ENCODE measurements at regions not wholly inside any gene's neighbourhood (a gene's known extent, or its start where the extent isn't known, plus 50 kb on each side); places are given as distances from the start of the nearest gene placed in this dataset.

- ChIA-PET CTCF (no interaction called here), POLR2A (no interaction called here)
- H3K4me3 Mint-ChIP-seq = no peak overlapping the region
- no peaks in the 10 kb centered on the region for H3K36me3 Mint-ChIP-seq (ENCODE audit: low read depth)
- no peak overlapping the region for H3K27ac Mint-ChIP-seq
- TF ChIP-seq CTCF (IDR thresholded peaks at IDR 0.05) = no peak
- intact Hi-C loops (cut with micrococcal nuclease) = no loop called here
- no peaks in the 10 kb centered on the region for H3K27me3 Mint-ChIP-seq
- DNase-seq (no peak), ATAC-seq (no peak)
- no peaks in the 10 kb centered on the region for H3K4me1 Mint-ChIP-seq (ENCODE audit: low read depth)
- H3K9me3 Mint-ChIP-seq = no peaks in the 10 kb centered on the region
These were observed 89.2 kb upstream of the LRATD1 start for GRCh38 chr2:14543284-14543683.

GRCh38 chr2:14544247-14544646 is 88.3 kb upstream of the LRATD1 start:
- Mint-ChIP-seq H3K36me3 (ENCODE audit: low read depth) (no peaks in the 10 kb centered on the region), H3K4me1 (ENCODE audit: low read depth) (no peaks in the 10 kb centered on the region), H3K9me3 (no peaks in the 10 kb centered on the region), H3K27ac (no peak overlapping the region), H3K4me3 (no peak overlapping the region), H3K27me3 (no peaks in the 10 kb centered on the region)
- TF ChIP-seq CTCF (IDR thresholded peaks at IDR 0.05) = no peak
- ATAC-seq (no peak), DNase-seq (no peak)
- CTCF ChIA-PET = no interaction called here
- intact Hi-C loops (cut with micrococcal nuclease) = no loop called here
- POLR2A ChIA-PET = no interaction called here

GRCh38 chr2:14547830-14548229 is 84.7 kb upstream of the LRATD1 start:
- no peaks in the 10 kb centered on the region for H3K27me3 Mint-ChIP-seq
- H3K4me1 Mint-ChIP-seq (ENCODE audit: low read depth) = no peaks in the 10 kb centered on the region
- no peak overlapping the region for H3K27ac Mint-ChIP-seq
- CTCF ChIA-PET = no interaction called here
- no peak overlapping the region for H3K4me3 Mint-ChIP-seq
- H3K9me3 Mint-ChIP-seq = no peaks in the 10 kb centered on the region
- intact Hi-C loops (cut with micrococcal nuclease) = no loop called here
- POLR2A ChIA-PET = no interaction called here
- ATAC-seq (no peak), DNase-seq (no peak)
- TF ChIP-seq CTCF (IDR thresholded peaks at IDR 0.05) = no peak
- no peaks in the 10 kb centered on the region for H3K36me3 Mint-ChIP-seq (ENCODE audit: low read depth)

GRCh38 chr2:14550658-14551057 is 81.9 kb upstream of the LRATD1 start:
- no peak overlapping the region for H3K4me3 Mint-ChIP-seq
- H3K4me1 Mint-ChIP-seq (ENCODE audit: low read depth) = no peaks in the 10 kb centered on the region
- POLR2A ChIA-PET = no interaction called here
- no peaks in the 10 kb centered on the region for H3K9me3 Mint-ChIP-seq
- H3K36me3 Mint-ChIP-seq (ENCODE audit: low read depth) = no peaks in the 10 kb centered on the region
- ATAC-seq (no peak), DNase-seq (no peak)
- intact Hi-C loops (cut with micrococcal nuclease) = no loop called here
- H3K27ac Mint-ChIP-seq = no peak overlapping the region
- H3K27me3 Mint-ChIP-seq = no peaks in the 10 kb centered on the region
- CTCF ChIA-PET = no interaction called here
- TF ChIP-seq CTCF (IDR thresholded peaks at IDR 0.05) = no peak

- no peak for ATAC-seq
- H3K27ac Mint-ChIP-seq = no peak overlapping the region
- intact Hi-C loops (cut with micrococcal nuclease) = no loop called here
- no peaks in the 10 kb centered on the region for H3K36me3 Mint-ChIP-seq (ENCODE audit: low read depth)
- H3K9me3 Mint-ChIP-seq = no peaks in the 10 kb centered on the region
- no peak for DNase-seq
- ChIA-PET CTCF (no interaction called here), POLR2A (no interaction called here)
- TF ChIP-seq CTCF (IDR thresholded peaks at IDR 0.05) = no peak
- no peak overlapping the region for H3K4me3 Mint-ChIP-seq
- no peaks in the 10 kb centered on the region for H3K27me3 Mint-ChIP-seq
- H3K4me1 Mint-ChIP-seq (ENCODE audit: low read depth) = no peaks in the 10 kb centered on the region
These were observed 81.4 kb upstream of the LRATD1 start for GRCh38 chr2:14551069-14551468.

All from activated CD8-positive, alpha-beta T cell treated with anti-CD3 and anti-CD28 coated beads for 36 hours (primary cell).